PC-3 (cell line): ENCODE measurements at regions not wholly inside any gene's neighbourhood (a gene's known extent, or its start where the extent isn't known, plus 50 kb on each side); places are given as distances from the start of the nearest gene placed in this dataset.

ENCODE experiments used
- ATAC-seq: fragments of 200-7000 bp; cut with Tn5 transposase; 2 replicates; pipeline ENCODE4 v1.9.1; 2020; ENCODE audit warnings: mild to moderate bottlenecking, moderate library complexity
- BruUV-seq: library from RNA; stranded (reverse); fragments of 400-500 nt; replicated peaks from 2 replicates; lab custom pipeline; 2021; lab: Mats Ljungman, UMichigan
- CTCF ChIA-PET: fragments of 300-600 bp; sonication (Branson Sonifier 250); formaldehyde crosslinking; loops from one replicate; lab custom pipeline; 2022; ENCODE audit warnings: antibody characterized with exemption; lab: Charles Lee
- POLR2A ChIA-PET: fragments of 300-600 bp; sonication (Branson Sonifier 250); formaldehyde crosslinking; loops from one replicate; lab custom pipeline; 2022; ENCODE audit warnings: antibody characterized with exemption; ENCODE audit not compliant: unreplicated experiment; lab: Charles Lee
- DNase-seq: peaks from one replicate; pipeline ENCODE4 v3.0.0-alpha.2; 2015
- H2AFZ ChIP-seq: fragments of 300-600 bp; sonication (generic); 2 replicates; pipeline ENCODE4 v1.6.0; 2016; ENCODE audit warnings: antibody characterized with exemption, low read length
- H3F3A ChIP-seq: fragments of 300-600 bp; sonication (generic); one replicate; pipeline ENCODE4 v1.6.0; 2017; ENCODE audit warnings: antibody characterized with exemption, low read length, control low read depth, mild to moderate bottlenecking; ENCODE audit not compliant: unreplicated experiment
- H3K27ac ChIP-seq: fragments of 300-600 bp; sonication (generic); 2 replicates; pipeline ENCODE4 v1.5.1; 2016; ENCODE audit warnings: mild to moderate bottlenecking, low read length
- H3K27me3 ChIP-seq: fragments of 300-600 bp; sonication (generic); 2 replicates; pipeline ENCODE4 v1.6.1; 2016; ENCODE audit warnings: low read length, mixed read lengths
- H3K36me3 ChIP-seq: fragments of 300-600 bp; sonication (generic); 2 replicates; pipeline ENCODE4 v1.6.1; 2016; ENCODE audit warnings: low read depth, mixed run types, low read length, mixed read lengths
- H3K4me1 ChIP-seq: fragments of 300-600 bp; sonication (generic); 2 replicates; pipeline ENCODE4 v1.5.1; 2016; ENCODE audit warnings: low read length; ENCODE audit not compliant: insufficient read depth
- H3K4me2 ChIP-seq: fragments of 300-600 bp; sonication (generic); 2 replicates; pipeline ENCODE4 v1.6.0; 2016; ENCODE audit warnings: low read length
- H3K4me3 ChIP-seq: fragments of 300-600 bp; sonication (generic); 2 replicates; pipeline ENCODE4 v1.5.1; 2016; ENCODE audit warnings: mild to moderate bottlenecking, low read length, mixed read lengths
- H3K79me2 ChIP-seq: fragments of 300-600 bp; sonication (generic); 2 replicates; pipeline ENCODE4 v1.6.1; 2017; ENCODE audit warnings: low read length, mixed read lengths
- H3K9ac ChIP-seq: fragments of 300-600 bp; sonication (generic); 2 replicates; pipeline ENCODE4 v1.6.0; 2016; ENCODE audit warnings: mild to moderate bottlenecking, low read length
- H3K9me2 ChIP-seq: fragments of 300-600 bp; sonication (generic); replicated peaks from 2 replicates; pipeline ENCODE4 v1.6.1; 2016; ENCODE audit warnings: mixed run types, low read length, mixed read lengths
- H3K9me3 ChIP-seq: fragments of 300-600 bp; sonication (generic); 2 replicates; pipeline ENCODE4 v1.6.1; 2016; ENCODE audit warnings: low read length, mixed read lengths
- H4K20me1 ChIP-seq: fragments of 300-600 bp; sonication (generic); 2 replicates; pipeline ENCODE4 v1.6.1; 2016; ENCODE audit warnings: low read length, mixed read lengths
- EZH2 ChIP-seq: fragments of 300-600 bp; sonication (generic); IDR thresholded peaks from one replicate; pipeline ENCODE4 v1.6.1; 2017; ENCODE audit warnings: antibody characterized with exemption, mild to moderate bottlenecking, low read length; ENCODE audit not compliant: unreplicated experiment
- EZH2phosphoT487 ChIP-seq: fragments of 300-600 bp; sonication (generic); IDR thresholded peaks from 2 replicates; pipeline ENCODE4 v1.6.1; 2018; ENCODE audit warnings: mild to moderate bottlenecking, antibody characterized with exemption, low read length, borderline replicate concordance
- intact Hi-C: fragments of 100-400 bp; cut with micrococcal nuclease; formaldehyde crosslinking; loops from 2 replicates; pipeline ENCODE4 v1.9.0; 2023
- TF ChIP-seq, protein P1 (sequence below): fragments of 300-600 bp; sonication (generic); conservative IDR thresholded peaks from 2 replicates; pipeline ENCODE4 v1.5.1; 2017; ENCODE audit warnings: antibody characterized with exemption, low read depth, mild to moderate bottlenecking, low read length

DNA sequence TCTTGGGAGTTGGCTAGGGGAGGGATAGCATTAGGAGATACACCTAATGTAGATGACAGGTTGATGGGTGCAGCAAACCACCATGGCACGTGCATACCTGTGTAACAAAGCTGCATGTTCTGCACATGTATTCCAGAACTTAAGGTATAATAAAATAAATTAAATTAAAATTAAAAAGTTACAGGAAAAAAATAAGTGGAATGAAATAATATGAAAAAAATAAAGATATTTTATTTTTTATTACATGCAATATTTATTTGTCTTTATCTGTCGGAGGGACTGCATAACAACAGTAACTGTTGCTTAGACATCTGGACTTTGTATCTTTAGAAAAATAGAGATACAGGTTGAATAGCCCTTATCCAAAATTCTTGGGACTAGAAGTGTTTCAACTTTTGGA is 597.4 kb upstream of the CCDC179 start:
- POLR2A ChIA-PET: no interaction called here
- no peak overlapping the region for H3K9ac ChIP-seq
- CTCF ChIA-PET: no interaction called here
- H3K79me2 ChIP-seq: no peaks in the 10 kb centered on the region
- no peak overlapping the region for H2AFZ ChIP-seq
- H3F3A ChIP-seq: no peaks in the 10 kb centered on the region
- DNase-seq (no peak), ATAC-seq (no peak)
- H3K4me2 ChIP-seq: no peak overlapping the region
- no peak for TF ChIP-seq EZH2
- BruUV-seq: no TSS peak
- H3K4me1 ChIP-seq: no peaks in the 10 kb centered on the region
- no peak overlapping the region for H3K27ac ChIP-seq
- H4K20me1 ChIP-seq: no peaks in the 10 kb centered on the region
- no peak overlapping the region for H3K4me3 ChIP-seq
- no peaks in the 10 kb centered on the region for H3K9me3 ChIP-seq
- intact Hi-C loops: no loop called here
- no peaks in the 10 kb centered on the region for H3K9me2 ChIP-seq
- H3K36me3 ChIP-seq: no peaks in the 10 kb centered on the region
- no peaks in the 10 kb centered on the region for H3K27me3 ChIP-seq

DNA sequence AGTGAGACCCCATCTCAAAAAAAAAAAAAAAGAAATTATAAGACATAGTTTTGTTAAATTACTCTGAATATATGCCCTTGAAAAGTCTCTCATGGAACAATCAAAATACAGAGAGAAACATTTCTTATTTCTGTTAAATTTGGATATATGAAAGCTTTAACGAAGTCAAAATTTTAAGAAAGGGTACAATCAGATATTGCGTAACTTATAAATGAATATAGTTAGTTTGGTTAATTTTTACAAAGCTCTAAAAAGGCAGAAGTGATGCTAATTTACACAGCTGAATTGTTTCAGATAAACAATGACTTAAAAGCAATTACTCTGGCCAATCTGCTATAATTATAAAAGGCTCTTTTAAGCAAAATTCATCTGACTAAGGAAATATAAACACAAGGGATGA is 611.6 kb upstream of the CCDC179 start:
- no peaks in the 10 kb centered on the region for H3K9me2 ChIP-seq
- intact Hi-C loops: no loop called here
- no peak for ATAC-seq
- ChIA-PET CTCF (no interaction called here), POLR2A (no interaction called here)
- H3K27ac ChIP-seq: no peak overlapping the region
- H3F3A ChIP-seq: no peaks in the 10 kb centered on the region
- no peaks in the 10 kb centered on the region for H3K79me2 ChIP-seq
- no peak overlapping the region for H2AFZ ChIP-seq
- no peaks in the 10 kb centered on the region for H3K36me3 ChIP-seq
- no peak for DNase-seq
- TF ChIP-seq, protein P1, sequence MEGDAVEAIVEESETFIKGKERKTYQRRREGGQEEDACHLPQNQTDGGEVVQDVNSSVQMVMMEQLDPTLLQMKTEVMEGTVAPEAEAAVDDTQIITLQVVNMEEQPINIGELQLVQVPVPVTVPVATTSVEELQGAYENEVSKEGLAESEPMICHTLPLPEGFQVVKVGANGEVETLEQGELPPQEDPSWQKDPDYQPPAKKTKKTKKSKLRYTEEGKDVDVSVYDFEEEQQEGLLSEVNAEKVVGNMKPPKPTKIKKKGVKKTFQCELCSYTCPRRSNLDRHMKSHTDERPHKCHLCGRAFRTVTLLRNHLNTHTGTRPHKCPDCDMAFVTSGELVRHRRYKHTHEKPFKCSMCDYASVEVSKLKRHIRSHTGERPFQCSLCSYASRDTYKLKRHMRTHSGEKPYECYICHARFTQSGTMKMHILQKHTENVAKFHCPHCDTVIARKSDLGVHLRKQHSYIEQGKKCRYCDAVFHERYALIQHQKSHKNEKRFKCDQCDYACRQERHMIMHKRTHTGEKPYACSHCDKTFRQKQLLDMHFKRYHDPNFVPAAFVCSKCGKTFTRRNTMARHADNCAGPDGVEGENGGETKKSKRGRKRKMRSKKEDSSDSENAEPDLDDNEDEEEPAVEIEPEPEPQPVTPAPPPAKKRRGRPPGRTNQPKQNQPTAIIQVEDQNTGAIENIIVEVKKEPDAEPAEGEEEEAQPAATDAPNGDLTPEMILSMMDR: no peak
- TF ChIP-seq EZH2phosphoT487 (no peak), EZH2 (no peak)
- no peak overlapping the region for H3K4me2 ChIP-seq
- H3K27me3 ChIP-seq: no peaks in the 10 kb centered on the region
- no peaks in the 10 kb centered on the region for H3K9me3 ChIP-seq
- H3K4me3 ChIP-seq: no peak overlapping the region
- H4K20me1 ChIP-seq: no peaks in the 10 kb centered on the region
- H3K4me1 ChIP-seq: no peaks in the 10 kb centered on the region
- no TSS peak for BruUV-seq
- H3K9ac ChIP-seq: no peak overlapping the region

DNA sequence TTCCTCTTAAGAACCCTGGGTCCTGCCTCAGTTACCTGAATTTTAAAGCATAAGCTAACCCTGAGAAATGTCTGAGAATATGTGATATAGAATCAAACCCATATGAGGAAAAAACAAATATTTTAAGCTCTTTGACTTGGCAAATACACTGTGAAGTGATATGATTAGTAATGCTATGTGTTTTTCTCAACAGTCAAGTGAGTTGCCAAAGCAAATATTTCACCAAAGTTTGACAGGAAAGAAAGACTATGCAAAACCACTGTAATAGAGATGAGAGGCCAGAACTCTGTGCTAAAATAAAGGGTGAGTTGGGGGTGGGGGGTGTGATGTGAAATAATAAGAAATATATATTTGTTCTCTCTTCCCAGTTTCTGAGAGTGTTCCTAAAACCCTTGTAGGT is 613.5 kb upstream of the CCDC179 start:
- Histone ChIP-seq H3K36me3 (no peaks in the 10 kb centered on the region), H4K20me1 (no peaks in the 10 kb centered on the region), H3K9me2 (no peaks in the 10 kb centered on the region), H3K4me1 (no peaks in the 10 kb centered on the region), H3K4me2 (no peak overlapping the region), H3K27me3 (no peaks in the 10 kb centered on the region), H2AFZ (no peak overlapping the region), H3K4me3 (no peak overlapping the region), H3K9me3 (no peaks in the 10 kb centered on the region), H3F3A (no peaks in the 10 kb centered on the region), H3K79me2 (no peaks in the 10 kb centered on the region), H3K9ac (no peak overlapping the region), H3K27ac (no peak overlapping the region)
- no TSS peak for BruUV-seq
- ATAC-seq (peak; percentile 31; the same call in 1 of the 2 replicates), DNase-seq (no peak)
- intact Hi-C loops: no loop called here
- CTCF ChIA-PET: no interaction called here
- POLR2A ChIA-PET: no interaction called here
- TF ChIP-seq EZH2: no peak
- no peak for TF ChIP-seq EZH2phosphoT487
- TF ChIP-seq, protein P1: no peak
